PC-3 (cell line): ENCODE measurements at regions not wholly inside any gene's neighbourhood (a gene's known extent, or its start where the extent isn't known, plus 50 kb on each side); places are given as distances from the start of the nearest gene placed in this dataset.
"Not testable (repeated sequence)": the region's sequence is repeated elsewhere in the genome, so short reads cannot be mapped to it uniquely, and the experiment has no call there.

Experiments used
- ATAC-seq: fragments of 200-7000 bp; cut with Tn5 transposase; 2 replicates; pipeline ENCODE4 v1.9.1; 2020; ENCODE audit warnings: mild to moderate bottlenecking, moderate library complexity
- BruUV-seq: library from RNA; stranded (reverse); fragments of 400-500 nt; replicated peaks from 2 replicates; lab custom pipeline; 2021; lab: Mats Ljungman, UMichigan
- CTCF ChIA-PET: fragments of 300-600 bp; sonication (Branson Sonifier 250); formaldehyde crosslinking; loops from one replicate; lab custom pipeline; 2022; ENCODE audit warnings: antibody characterized with exemption; lab: Charles Lee
- POLR2A ChIA-PET: fragments of 300-600 bp; sonication (Branson Sonifier 250); formaldehyde crosslinking; loops from one replicate; lab custom pipeline; 2022; ENCODE audit warnings: antibody characterized with exemption; ENCODE audit not compliant: unreplicated experiment; lab: Charles Lee
- DNase-seq: peaks from one replicate; pipeline ENCODE4 v3.0.0-alpha.2; 2015
- H2AFZ ChIP-seq: fragments of 300-600 bp; sonication (generic); 2 replicates; pipeline ENCODE4 v1.6.0; 2016; ENCODE audit warnings: antibody characterized with exemption, low read length
- H3F3A ChIP-seq: fragments of 300-600 bp; sonication (generic); one replicate; pipeline ENCODE4 v1.6.0; 2017; ENCODE audit warnings: antibody characterized with exemption, low read length, control low read depth, mild to moderate bottlenecking; ENCODE audit not compliant: unreplicated experiment
- H3K27ac ChIP-seq: fragments of 300-600 bp; sonication (generic); 2 replicates; pipeline ENCODE4 v1.5.1; 2016; ENCODE audit warnings: mild to moderate bottlenecking, low read length
- H3K27me3 ChIP-seq: fragments of 300-600 bp; sonication (generic); 2 replicates; pipeline ENCODE4 v1.6.1; 2016; ENCODE audit warnings: low read length, mixed read lengths
- H3K36me3 ChIP-seq: fragments of 300-600 bp; sonication (generic); 2 replicates; pipeline ENCODE4 v1.6.1; 2016; ENCODE audit warnings: low read depth, mixed run types, low read length, mixed read lengths
- H3K4me1 ChIP-seq: fragments of 300-600 bp; sonication (generic); 2 replicates; pipeline ENCODE4 v1.5.1; 2016; ENCODE audit warnings: low read length; ENCODE audit not compliant: insufficient read depth
- H3K4me2 ChIP-seq: fragments of 300-600 bp; sonication (generic); 2 replicates; pipeline ENCODE4 v1.6.0; 2016; ENCODE audit warnings: low read length
- H3K4me3 ChIP-seq: fragments of 300-600 bp; sonication (generic); 2 replicates; pipeline ENCODE4 v1.5.1; 2016; ENCODE audit warnings: mild to moderate bottlenecking, low read length, mixed read lengths
- H3K79me2 ChIP-seq: fragments of 300-600 bp; sonication (generic); 2 replicates; pipeline ENCODE4 v1.6.1; 2017; ENCODE audit warnings: low read length, mixed read lengths
- H3K9ac ChIP-seq: fragments of 300-600 bp; sonication (generic); 2 replicates; pipeline ENCODE4 v1.6.0; 2016; ENCODE audit warnings: mild to moderate bottlenecking, low read length
- H3K9me2 ChIP-seq: fragments of 300-600 bp; sonication (generic); replicated peaks from 2 replicates; pipeline ENCODE4 v1.6.1; 2016; ENCODE audit warnings: mixed run types, low read length, mixed read lengths
- H3K9me3 ChIP-seq: fragments of 300-600 bp; sonication (generic); 2 replicates; pipeline ENCODE4 v1.6.1; 2016; ENCODE audit warnings: low read length, mixed read lengths
- H4K20me1 ChIP-seq: fragments of 300-600 bp; sonication (generic); 2 replicates; pipeline ENCODE4 v1.6.1; 2016; ENCODE audit warnings: low read length, mixed read lengths
- CTCF ChIP-seq: fragments of 300-600 bp; sonication (generic); conservative IDR thresholded peaks from 2 replicates; pipeline ENCODE4 v1.5.1; 2017; ENCODE audit warnings: antibody characterized with exemption, low read depth, mild to moderate bottlenecking, low read length
- EZH2 ChIP-seq: fragments of 300-600 bp; sonication (generic); IDR thresholded peaks from one replicate; pipeline ENCODE4 v1.6.1; 2017; ENCODE audit warnings: antibody characterized with exemption, mild to moderate bottlenecking, low read length; ENCODE audit not compliant: unreplicated experiment
- EZH2phosphoT487 ChIP-seq: fragments of 300-600 bp; sonication (generic); IDR thresholded peaks from 2 replicates; pipeline ENCODE4 v1.6.1; 2018; ENCODE audit warnings: mild to moderate bottlenecking, antibody characterized with exemption, low read length, borderline replicate concordance
- intact Hi-C: fragments of 100-400 bp; cut with micrococcal nuclease; formaldehyde crosslinking; loops from 2 replicates; pipeline ENCODE4 v1.9.0; 2023

GRCh38 chr10:65172249-65172648 lies 1651.0 kb downstream of the REEP3 start:
- ATAC-seq (no peak), DNase-seq (no peak)
- H3K9ac ChIP-seq, result no peak overlapping the region
- no peak overlapping the region for H3K4me2 ChIP-seq
- H4K20me1 ChIP-seq, result no peaks in the 10 kb centered on the region
- intact Hi-C loops, result no loop called here
- TF ChIP-seq EZH2 (no peak), CTCF (no peak), EZH2phosphoT487 (no peak)
- H3K4me1 ChIP-seq, result no peaks in the 10 kb centered on the region
- H3K27ac ChIP-seq, result no peak overlapping the region
- BruUV-seq, result no TSS peak
- no peaks in the 10 kb centered on the region for H3K79me2 ChIP-seq
- ChIA-PET POLR2A (no interaction called here), CTCF (no interaction called here)
- H3F3A ChIP-seq, result no peaks in the 10 kb centered on the region
- H3K9me3 ChIP-seq, result no peaks in the 10 kb centered on the region
- no peaks in the 10 kb centered on the region for H3K36me3 ChIP-seq
- no peak overlapping the region for H2AFZ ChIP-seq
- no peak overlapping the region for H3K4me3 ChIP-seq
- H3K27me3 ChIP-seq, result no peaks in the 10 kb centered on the region
- H3K9me2 ChIP-seq, result no peaks in the 10 kb centered on the region

- no peaks in the 10 kb centered on the region for H3K9me2 ChIP-seq
- no peaks in the 10 kb centered on the region for H3K4me1 ChIP-seq
- TF ChIP-seq EZH2phosphoT487, result no peak
- TF ChIP-seq EZH2, result no peak
- TF ChIP-seq CTCF, result no peak
- ChIA-PET CTCF (no interaction called here), POLR2A (no interaction called here)
- no peaks in the 10 kb centered on the region for H3F3A ChIP-seq
- DNase-seq (no peak), ATAC-seq (no peak)
- H4K20me1 ChIP-seq, result no peaks in the 10 kb centered on the region
- H3K27ac ChIP-seq, result no peak overlapping the region
- intact Hi-C loops, result no loop called here
- H3K36me3 ChIP-seq, result no peaks in the 10 kb centered on the region
- no peaks in the 10 kb centered on the region for H3K79me2 ChIP-seq
- no TSS peak for BruUV-seq
- H3K4me2 ChIP-seq, result no peak overlapping the region
- no peaks in the 10 kb centered on the region for H3K27me3 ChIP-seq
- H3K4me3 ChIP-seq, result no peak overlapping the region
- H2AFZ ChIP-seq, result no peak overlapping the region
- H3K9me3 ChIP-seq, result 0 out of 2 replicates have a peak, but pooled peaks cover 5% of the 10 kb centered on the region
- no peak overlapping the region for H3K9ac ChIP-seq
Measured at GRCh38 chr10:65176994-65177393, 1655.8 kb downstream of the REEP3 start.

- no peaks in the 10 kb centered on the region for H3F3A ChIP-seq
- H3K27me3 ChIP-seq, result no peaks in the 10 kb centered on the region
- H3K79me2 ChIP-seq, result no peaks in the 10 kb centered on the region
- 0 out of 2 replicates have a peak, but pooled peaks cover 5% of the 10 kb centered on the region for H3K9me3 ChIP-seq
- CTCF ChIA-PET, result no interaction called here
- no peak overlapping the region for H2AFZ ChIP-seq
- intact Hi-C loops, result no loop called here
- TF ChIP-seq EZH2phosphoT487, result no peak
- no peak for TF ChIP-seq CTCF
- no peak for TF ChIP-seq EZH2
- no peak overlapping the region for H3K27ac ChIP-seq
- H3K9me2 ChIP-seq, result no peaks in the 10 kb centered on the region
- POLR2A ChIA-PET, result interaction anchor here (0.6 kb wide), 1 partner anchor 148 kb away, joined by 4 read pairs; no protein-coding TSS in a partner anchor
- H3K4me2 ChIP-seq, result no peak overlapping the region
- H3K4me3 ChIP-seq, result no peak overlapping the region
- no peaks in the 10 kb centered on the region for H3K4me1 ChIP-seq
- H3K36me3 ChIP-seq, result no peaks in the 10 kb centered on the region
- H4K20me1 ChIP-seq, result no peaks in the 10 kb centered on the region
- BruUV-seq, result no TSS peak
- ATAC-seq (no peak), DNase-seq (no peak)
- no peak overlapping the region for H3K9ac ChIP-seq
Measured at GRCh38 chr10:65183236-65183635, 1662.0 kb downstream of the REEP3 start.

DNA sequence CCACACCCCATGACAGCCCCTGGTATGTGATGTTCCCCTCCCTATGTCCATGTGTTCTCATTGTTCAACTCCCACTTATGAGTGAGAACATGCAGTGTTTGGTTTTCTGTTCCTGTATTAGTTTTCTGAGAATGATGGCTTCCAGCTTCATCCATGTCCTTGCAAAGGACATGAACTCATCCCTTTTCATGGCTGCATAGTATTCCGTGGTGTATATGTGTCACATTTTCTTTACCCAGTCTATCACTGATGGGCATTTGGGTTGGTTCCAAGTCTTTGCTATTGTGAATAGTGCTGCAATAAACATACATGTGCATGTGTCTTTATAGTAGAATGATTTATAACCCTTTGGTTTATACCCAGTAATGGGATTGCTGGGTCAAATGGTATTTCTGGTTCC lies 1665.5 kb downstream of the REEP3 start:
- H3K27me3 ChIP-seq, POLR2A ChIA-PET, H3K27ac ChIP-seq, H3K9ac ChIP-seq, H3F3A ChIP-seq, H2AFZ ChIP-seq, intact Hi-C loops, H3K36me3 ChIP-seq, H3K4me3 ChIP-seq, H3K9me3 ChIP-seq, DNase-seq, H3K4me2 ChIP-seq, H3K4me1 ChIP-seq, CTCF ChIA-PET, H3K79me2 ChIP-seq, H3K9me2 ChIP-seq, ATAC-seq, BruUV-seq, H4K20me1 ChIP-seq: not testable (repeated sequence)
